HCT116 (cell line): ENCODE measurements at regions not wholly inside any gene's neighbourhood (a gene's known extent, or its start where the extent isn't known, plus 50 kb on each side); places are given as distances from the start of the nearest gene placed in this dataset.

ENCODE experiments used
- ATAC-seq: fragments of 200-7000 bp; cut with Tn5 transposase; 2 replicates; pipeline ENCODE4 v1.9.1; 2020; ENCODE audit warnings: mild to moderate bottlenecking, moderate library complexity
- BruUV-seq: library from RNA; stranded (reverse); fragments of 400-500 nt; replicated peaks from 2 replicates; lab custom pipeline; 2021; lab: Mats Ljungman, UMichigan
- CTCF ChIA-PET: fragments of 300-600 bp; sonication (Branson Sonifier 250); formaldehyde crosslinking; loops from one replicate; lab custom pipeline; 2021; ENCODE audit warnings: antibody characterized with exemption; lab: Charles Lee
- POLR2A ChIA-PET: fragments of 300-600, 350-600 bp; sonication (Branson Sonifier 250); formaldehyde crosslinking; loops from one replicate; lab custom pipeline; 2021; ENCODE audit warnings: antibody characterized with exemption; lab: Charles Lee
- RAD21 ChIA-PET, 2 experiments: fragments of 300-600 bp; sonication (Branson Sonifier 250); formaldehyde crosslinking; loops; one replicate each; lab custom pipeline; 2023; ENCODE audit warnings: low total read pairs in 2 of 2; ENCODE audit not compliant: uncharacterized antibody in 2 of 2, unreplicated experiment in 2 of 2, low non-redundant PET in 1 of 2; lab: Charles Lee
- DNase-seq: peaks from one replicate; pipeline ENCODE4 v3.0.0-alpha.2; 2010; ENCODE audit warnings: low read depth, low spot score
- H2AFZ ChIP-seq: fragments of 200-600 bp; shearing (Covaris generic), sonication (generic); 2 replicates; pipeline ENCODE4 v1.6.1; 2017; ENCODE audit warnings: low read depth, mixed run types, mixed read lengths, antibody characterized with exemption, low read length; ENCODE audit not compliant: poor library complexity, severe bottlenecking
- H3K27ac ChIP-seq: 2 replicates; pipeline ENCODE4 v1.5.1; 2012; ENCODE audit warnings: low read depth, low read length
- H3K27me3 ChIP-seq: fragments of 200-600 bp; sonication (generic); 2 replicates; pipeline ENCODE4 v1.6.1; 2016; ENCODE audit warnings: mixed run types, low read length, mixed read lengths; ENCODE audit not compliant: insufficient read depth
- H3K36me3 ChIP-seq, 2 experiments: fragments of 200-500 bp in 1 of 2; fragments of 200-600 bp in 1 of 2; sonication (Bioruptor generic) in 1 of 2; sonication (generic) in 1 of 2; 2 replicates each; pipeline versions ENCODE4 v1.5.1 to v1.6.1; 2014 to 2016; ENCODE audit warnings: low read length in 2 of 2, inconsistent platforms in 1 of 2, mixed read lengths in 1 of 2, mixed run types in 1 of 2; ENCODE audit not compliant: insufficient read depth in 2 of 2, control insufficient read depth in 1 of 2
- H3K4me1 ChIP-seq, 2 experiments: fragments of 200-600 bp in 1 of 2; sonication (generic) in 1 of 2; 2 replicates each; pipeline versions ENCODE4 v1.5.1 to v1.6.1; 2012 to 2017; ENCODE audit warnings: low read length in 2 of 2, inconsistent platforms in 1 of 2, mild to moderate bottlenecking in 1 of 2, mixed read lengths in 1 of 2, mixed run types in 1 of 2, moderate library complexity in 1 of 2; ENCODE audit not compliant: insufficient read depth in 2 of 2, control insufficient read depth in 1 of 2
- H3K4me2 ChIP-seq: fragments of 200-600 bp; sonication (generic); 2 replicates; pipeline ENCODE4 v1.6.1; 2017; ENCODE audit warnings: mixed run types, low read length, mixed read lengths
- H3K4me3 ChIP-seq, 2 experiments: fragments of 200-600 bp in 1 of 2; sonication (generic) in 1 of 2; replicated peaks in 1 of 2; 2 replicates each; pipeline ENCODE4 v1.5.1; 2011 to 2016; ENCODE audit warnings: low read length in 2 of 2, control low read depth in 1 of 2, low read depth in 1 of 2, mild to moderate bottlenecking in 1 of 2, mixed read lengths in 1 of 2, mixed run types in 1 of 2
- H3K79me2 ChIP-seq: fragments of 200-600 bp; sonication (generic); 2 replicates; pipeline ENCODE4 v1.6.1; 2017; ENCODE audit warnings: mild to moderate bottlenecking, mixed run types, low read length, moderate library complexity, mixed read lengths; ENCODE audit not compliant: insufficient read depth
- H3K9ac ChIP-seq: fragments of 200-600 bp; sonication (generic); 2 replicates; pipeline ENCODE4 v1.6.1; 2016; ENCODE audit warnings: low read length, mixed read lengths
- H3K9me2 ChIP-seq: fragments of 200-600 bp; sonication (generic), shearing (Covaris generic); 2 replicates; pipeline ENCODE4 v1.6.1; 2017; ENCODE audit warnings: mixed run types, mild to moderate bottlenecking, moderate library complexity; ENCODE audit not compliant: insufficient read depth
- H3K9me3 ChIP-seq, 2 experiments: fragments of 200-500 bp in 1 of 2; fragments of 200-600 bp in 1 of 2; sonication (Bioruptor generic) in 1 of 2; sonication (generic) in 1 of 2; 2 replicates each; pipeline ENCODE4 v1.6.1; 2014 to 2017; ENCODE audit warnings: low read length in 2 of 2, mixed read lengths in 2 of 2, inconsistent platforms in 1 of 2, low read depth in 1 of 2, mild to moderate bottlenecking in 1 of 2, mixed run types in 1 of 2, moderate library complexity in 1 of 2; ENCODE audit not compliant: control insufficient read depth in 1 of 2, insufficient read depth in 1 of 2
- H4K20me1 ChIP-seq: fragments of 200-600 bp; sonication (generic), shearing (Covaris generic); 2 replicates; pipeline ENCODE4 v1.6.1; 2017; ENCODE audit warnings: mixed run types, mild to moderate bottlenecking, moderate library complexity; ENCODE audit not compliant: insufficient read depth
- CBX3 ChIP-seq: IDR thresholded peaks from 2 replicates; pipeline ENCODE4 v1.6.1; 2012; ENCODE audit warnings: low read depth
- CTCF ChIP-seq, 3 experiments: fragments of 200-600 bp in 1 of 3; sonication (generic) in 1 of 3; IDR thresholded peaks in 2 of 3; conservative IDR thresholded peaks in 1 of 3; 2 replicates each; pipeline ENCODE4 v1.5.1; 2012 to 2017; ENCODE audit warnings: low read depth in 2 of 3, low read length in 2 of 3, antibody characterized with exemption in 1 of 3, borderline replicate concordance in 1 of 3, control low read depth in 1 of 3, mild to moderate bottlenecking in 1 of 3, mixed read lengths in 1 of 3, mixed run types in 1 of 3, moderate library complexity in 1 of 3; ENCODE audit not compliant: insufficient read depth in 1 of 3
- EGR1 ChIP-seq: IDR thresholded peaks from 2 replicates; pipeline ENCODE4 v1.6.1; 2012; ENCODE audit warnings: low read depth
- EZH2 ChIP-seq: fragments of 200-600 bp; sonication (generic); IDR thresholded peaks from 2 replicates; pipeline ENCODE4 v1.6.1; 2017; ENCODE audit warnings: antibody characterized with exemption, mixed run types
- FOSL1 ChIP-seq: IDR thresholded peaks from 2 replicates; pipeline ENCODE4 v1.6.1; 2012; ENCODE audit warnings: low read depth
- JUND ChIP-seq: IDR thresholded peaks from 2 replicates; pipeline ENCODE4 v1.6.1; 2012
- MAX ChIP-seq: IDR thresholded peaks from 2 replicates; pipeline ENCODE4 v1.6.1; 2012
- POLR2A ChIP-seq: IDR thresholded peaks from 2 replicates; pipeline ENCODE4 v1.7.0; 2011; ENCODE audit warnings: borderline replicate concordance; ENCODE audit not compliant: insufficient read depth, insufficient read length; ENCODE audit errors: extremely low read depth
- POLR2AphosphoS5 ChIP-seq: IDR thresholded peaks from 2 replicates; pipeline ENCODE4 v1.6.1; 2011; ENCODE audit warnings: mild to moderate bottlenecking, low read depth, low read length, moderate library complexity
- SIN3A ChIP-seq: IDR thresholded peaks from 2 replicates; pipeline ENCODE4 v1.6.1; 2012; ENCODE audit warnings: low read depth
- SRF ChIP-seq: IDR thresholded peaks from 2 replicates; pipeline ENCODE4 v1.6.1; 2012; ENCODE audit warnings: low read depth
- TCF7L2 ChIP-seq: IDR thresholded peaks from 2 replicates; pipeline ENCODE4 v1.7.0; 2011; ENCODE audit warnings: borderline replicate concordance, inconsistent platforms; ENCODE audit not compliant: insufficient read depth, insufficient read length; ENCODE audit errors: extremely low read depth
- ZFX ChIP-seq: fragments of 450-650 bp; IDR thresholded peaks from 2 replicates; pipeline ENCODE4 v1.6.1; 2017
- ZNF274 ChIP-seq: fragments of 200-500 bp; sonication (Bioruptor generic); IDR thresholded peaks from 2 replicates; pipeline ENCODE4 v1.6.1; 2014; ENCODE audit warnings: mild to moderate bottlenecking, low read depth, low read length, inconsistent platforms
- intact Hi-C: fragments of 100-400 bp; cut with micrococcal nuclease; formaldehyde crosslinking; loops from 2 replicates; pipeline ENCODE4 v1.10.0; 2022
- TF ChIP-seq, protein P1 (sequence below): IDR thresholded peaks from 2 replicates; pipeline ENCODE4 v1.6.1; 2012

DNA sequence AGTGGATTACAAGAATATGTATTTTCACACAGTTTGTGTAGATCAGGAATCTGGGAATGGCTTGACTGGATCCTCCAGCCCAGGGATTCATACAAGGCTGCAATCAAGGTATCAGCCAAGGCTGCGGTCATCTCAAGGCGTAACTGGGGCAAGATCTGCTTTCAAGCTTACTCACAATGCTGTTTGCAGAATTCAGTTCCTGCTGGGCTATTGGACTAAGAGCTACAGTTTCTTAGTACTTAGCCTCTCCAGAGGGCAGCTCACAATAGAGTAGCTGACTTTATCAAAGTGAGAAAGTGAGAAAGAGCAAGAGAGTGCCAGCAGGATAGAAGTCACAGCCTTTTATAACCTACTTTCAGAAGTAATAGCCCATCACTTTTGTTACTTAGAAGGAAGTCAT lies 211.0 kb downstream of the MAP2K6 start:
- POLR2A ChIA-PET: no interaction called here

More for the DNA sequence above, 211.0 kb downstream of the MAP2K6 start:
- H3K27me3 ChIP-seq: no peaks in the 10 kb centered on the region
- no peaks in the 10 kb centered on the region for H3K79me2 ChIP-seq
- no peak overlapping the region for H3K9ac ChIP-seq
- H3K4me2 ChIP-seq: no peak overlapping the region
- DNase-seq: no peak
- H3K9me3 ChIP-seq: no peaks in the 10 kb centered on the region; a peak in 1 of 4 replicates
- H3K9me2 ChIP-seq: no peaks in the 10 kb centered on the region
- ChIA-PET RAD21 (no interaction called here), CTCF (no interaction called here)
- no TSS peak for BruUV-seq
- H3K27ac ChIP-seq: no peak overlapping the region
- no peaks in the 10 kb centered on the region for H3K36me3 ChIP-seq
- no peak overlapping the region for H3K4me3 ChIP-seq
- no peak for ATAC-seq
- no peaks in the 10 kb centered on the region for H4K20me1 ChIP-seq
- no peak for TF ChIP-seq POLR2AphosphoS5
- no peak for TF ChIP-seq CTCF (IDR thresholded peaks at IDR 0.05 in 2 of 3, conservative IDR thresholded peaks at IDR 0.05 in 1 of 3; ENCODE audit: borderline replicate concordance in 1 of 3, insufficient read depth in 1 of 3, low read depth in 2 of 3, low read length in 2 of 3)
- TF ChIP-seq SIN3A: no peak
- no peak for TF ChIP-seq POLR2A
- TF ChIP-seq SRF: no peak
- TF ChIP-seq, protein P1, sequence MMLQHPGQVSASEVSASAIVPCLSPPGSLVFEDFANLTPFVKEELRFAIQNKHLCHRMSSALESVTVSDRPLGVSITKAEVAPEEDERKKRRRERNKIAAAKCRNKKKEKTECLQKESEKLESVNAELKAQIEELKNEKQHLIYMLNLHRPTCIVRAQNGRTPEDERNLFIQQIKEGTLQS: no peak
- no peak for TF ChIP-seq CBX3
- TF ChIP-seq FOSL1: no peak
- no peak for TF ChIP-seq MAX
- no peak for TF ChIP-seq TCF7L2
- TF ChIP-seq ZFX: no peak
- no peak for TF ChIP-seq EZH2
- no peak for TF ChIP-seq ZNF274
- no peak for TF ChIP-seq EGR1
- TF ChIP-seq JUND: no peak
- H3K4me1 ChIP-seq: no peaks in the 10 kb centered on the region
- H2AFZ ChIP-seq: no peak overlapping the region
- intact Hi-C loops: no loop called here
